SU-DHL-6 (cell line): ENCODE measurements at regions not wholly inside any gene's neighbourhood (a gene's known extent, or its start where the extent isn't known, plus 50 kb on each side); places are given as distances from the start of the nearest gene placed in this dataset.

Experiments used
- H2AFZ ChIP-seq: fragments of 200-600 bp; sonication (generic); 2 replicates; pipeline ENCODE4 v1.6.1; 2014; ENCODE audit warnings: low read depth, mild to moderate bottlenecking, moderate library complexity, mixed read lengths, antibody characterized with exemption, low read length; ENCODE audit not compliant: severe bottlenecking
- H3F3A ChIP-seq: fragments of 200-600 bp; shearing (Covaris generic); 2 replicates; pipeline ENCODE4 v1.6.0; 2016; ENCODE audit warnings: antibody characterized with exemption, mild to moderate bottlenecking; ENCODE audit not compliant: insufficient read depth
- H3K27ac ChIP-seq: fragments of 200-600 bp; sonication (generic); 2 replicates; pipeline ENCODE4 v1.5.1; 2016; ENCODE audit warnings: low read depth, mild to moderate bottlenecking, low read length, moderate library complexity, mixed read lengths
- H3K27me3 ChIP-seq: fragments of 200-600 bp; sonication (generic), shearing (Covaris generic); 2 replicates; pipeline ENCODE4 v1.6.0; 2014; ENCODE audit warnings: mild to moderate bottlenecking, low read length
- H3K36me3 ChIP-seq: fragments of 200-600 bp; sonication (generic); 2 replicates; pipeline ENCODE4 v1.6.1; 2014; ENCODE audit warnings: mild to moderate bottlenecking, low read length, mixed read lengths
- H3K4me2 ChIP-seq: fragments of 300-600, 200-600 bp; shearing (Covaris generic), sonication (generic); 2 replicates; pipeline ENCODE4 v1.6.0; 2014; ENCODE audit warnings: low read length, low read depth, mild to moderate bottlenecking; ENCODE audit not compliant: poor library complexity, severe bottlenecking
- H3K4me3 ChIP-seq: fragments of 200-600 bp; sonication (generic); 2 replicates; pipeline ENCODE4 v1.5.1; 2014; ENCODE audit warnings: antibody characterized with exemption, low read length, mild to moderate bottlenecking, mixed read lengths; ENCODE audit not compliant: insufficient read depth, poor library complexity, severe bottlenecking
- H3K79me2 ChIP-seq: fragments of 200-600 bp; sonication (generic); 2 replicates; pipeline ENCODE4 v1.6.1; 2014; ENCODE audit warnings: mild to moderate bottlenecking, low read length, moderate library complexity; ENCODE audit not compliant: insufficient read depth
- H3K9ac ChIP-seq: fragments of 200-600 bp; sonication (generic); 2 replicates; pipeline ENCODE4 v1.7.0; 2014; ENCODE audit warnings: mild to moderate bottlenecking, low read length
- H3K9me2 ChIP-seq: fragments of 200-600 bp; sonication (generic); replicated peaks from 2 replicates; pipeline ENCODE4 v1.6.1; 2014; ENCODE audit warnings: low read length; ENCODE audit not compliant: insufficient read depth
- H3K9me3 ChIP-seq: fragments of 200-600 bp; sonication (generic); 2 replicates; pipeline ENCODE4 v1.6.1; 2014; ENCODE audit warnings: low read length, mixed read lengths; ENCODE audit not compliant: insufficient read depth
- H4K20me1 ChIP-seq: fragments of 200-600 bp; sonication (generic); 2 replicates; pipeline ENCODE4 v1.6.1; 2014; ENCODE audit warnings: low read depth, mild to moderate bottlenecking, antibody characterized with exemption, low read length, moderate library complexity, mixed read lengths
- CTCF ChIP-seq: fragments of 200-600 bp; sonication (generic); IDR thresholded peaks from one replicate; pipeline ENCODE4 v1.5.1; 2017; ENCODE audit warnings: antibody characterized with exemption, mild to moderate bottlenecking, low read length, moderate library complexity; ENCODE audit not compliant: insufficient read depth, poor library complexity, severe bottlenecking
- EZH2phosphoT487 ChIP-seq: fragments of 200-600 bp; sonication (generic), shearing (Covaris generic); conservative IDR thresholded peaks from 2 replicates; pipeline ENCODE4 v1.6.1; 2018; ENCODE audit warnings: mild to moderate bottlenecking, antibody characterized with exemption, low read length, moderate library complexity, mixed read lengths

DNA sequence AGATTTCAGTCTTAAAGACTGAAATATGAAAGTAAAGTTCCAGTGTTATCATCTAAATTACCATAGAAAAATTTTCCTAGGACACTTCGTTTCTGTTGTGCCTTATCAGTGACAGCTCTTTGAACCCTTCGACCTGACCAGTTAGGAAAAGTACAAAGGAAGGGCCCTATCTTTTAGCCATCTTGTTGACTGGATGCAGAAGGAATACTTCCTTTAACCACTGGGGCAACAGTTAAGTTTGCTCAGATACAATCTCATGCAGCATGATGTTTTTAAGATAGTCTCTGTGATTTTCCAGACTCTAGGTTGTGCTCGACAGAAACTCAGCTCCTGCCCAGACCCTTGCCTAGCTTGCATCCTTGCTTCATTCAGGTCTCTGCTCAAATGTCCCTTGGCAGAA lies 210.5 kb upstream of the RPS6KA3 start:
- H3K9ac ChIP-seq, result no peak overlapping the region
- TF ChIP-seq CTCF (no peak), EZH2phosphoT487 (no peak)
- H3K27ac ChIP-seq, result no peak overlapping the region
- no peaks in the 10 kb centered on the region for H3K79me2 ChIP-seq
- H3K9me3 ChIP-seq, result no peaks in the 10 kb centered on the region
- no peak overlapping the region for H3K4me3 ChIP-seq
- H3K36me3 ChIP-seq, result no peaks in the 10 kb centered on the region
- no peaks in the 10 kb centered on the region for H3K9me2 ChIP-seq
- no peaks in the 10 kb centered on the region for H4K20me1 ChIP-seq
- no peaks in the 10 kb centered on the region for H3K27me3 ChIP-seq
- H3K4me2 ChIP-seq, result no peak overlapping the region
- no peaks in the 10 kb centered on the region for H3F3A ChIP-seq
- no peak overlapping the region for H2AFZ ChIP-seq

GRCh38 chrX:20472620-20473258 lies 206.0 kb upstream of the RPS6KA3 start:
- Histone ChIP-seq H3F3A (no peaks in the 10 kb centered on the region), H3K4me2 (no peak overlapping the region), H3K9me2 (no peaks in the 10 kb centered on the region), H3K9me3 (no peaks in the 10 kb centered on the region), H4K20me1 (no peaks in the 10 kb centered on the region), H3K9ac (no peak overlapping the region), H3K27me3 (no peaks in the 10 kb centered on the region), H2AFZ (no peak overlapping the region), H3K4me3 (no peak overlapping the region), H3K27ac (no peak overlapping the region), H3K36me3 (no peaks in the 10 kb centered on the region), H3K79me2 (no peaks in the 10 kb centered on the region)
- TF ChIP-seq CTCF (no peak), EZH2phosphoT487 (no peak)

- no peak for TF ChIP-seq EZH2phosphoT487
- TF ChIP-seq CTCF, result no peak
- H4K20me1 ChIP-seq, result no peaks in the 10 kb centered on the region
- H3K9ac ChIP-seq, result no peak overlapping the region
- no peak overlapping the region for H2AFZ ChIP-seq
- H3F3A ChIP-seq, result no peaks in the 10 kb centered on the region
- no peaks in the 10 kb centered on the region for H3K9me3 ChIP-seq
- no peak overlapping the region for H3K27ac ChIP-seq
- H3K9me2 ChIP-seq, result no peaks in the 10 kb centered on the region
- H3K4me2 ChIP-seq, result no peak overlapping the region
- H3K27me3 ChIP-seq, result no peaks in the 10 kb centered on the region
- no peaks in the 10 kb centered on the region for H3K79me2 ChIP-seq
- H3K36me3 ChIP-seq, result no peaks in the 10 kb centered on the region
- H3K4me3 ChIP-seq, result no peak overlapping the region
Observed at GRCh38 chrX:20472148-20472547, 205.4 kb upstream of the RPS6KA3 start.
